HCT116 (cell line): ENCODE measurements at regions not wholly inside any gene's neighbourhood (a gene's known extent, or its start where the extent isn't known, plus 50 kb on each side); places are given as distances from the start of the nearest gene placed in this dataset.

Experiments used
- ATAC-seq: fragments of 200-7000 bp; cut with Tn5 transposase; 2 replicates; pipeline ENCODE4 v1.9.1; 2020; ENCODE audit warnings: mild to moderate bottlenecking, moderate library complexity
- BruUV-seq: library from RNA; stranded (reverse); fragments of 400-500 nt; replicated peaks from 2 replicates; lab custom pipeline; 2021; lab: Mats Ljungman, UMichigan
- CTCF ChIA-PET: fragments of 300-600 bp; sonication (Branson Sonifier 250); formaldehyde crosslinking; loops from one replicate; lab custom pipeline; 2021; ENCODE audit warnings: antibody characterized with exemption; lab: Charles Lee
- POLR2A ChIA-PET: fragments of 300-600, 350-600 bp; sonication (Branson Sonifier 250); formaldehyde crosslinking; loops from one replicate; lab custom pipeline; 2021; ENCODE audit warnings: antibody characterized with exemption; lab: Charles Lee
- RAD21 ChIA-PET, 2 experiments: fragments of 300-600 bp; sonication (Branson Sonifier 250); formaldehyde crosslinking; loops; one replicate each; lab custom pipeline; 2023; ENCODE audit warnings: low total read pairs in 2 of 2; ENCODE audit not compliant: uncharacterized antibody in 2 of 2, unreplicated experiment in 2 of 2, low non-redundant PET in 1 of 2; lab: Charles Lee
- DNase-seq: peaks from one replicate; pipeline ENCODE4 v3.0.0-alpha.2; 2010; ENCODE audit warnings: low read depth, low spot score
- H2AFZ ChIP-seq: fragments of 200-600 bp; shearing (Covaris generic), sonication (generic); 2 replicates; pipeline ENCODE4 v1.6.1; 2017; ENCODE audit warnings: low read depth, mixed run types, mixed read lengths, antibody characterized with exemption, low read length; ENCODE audit not compliant: poor library complexity, severe bottlenecking
- H3K27ac ChIP-seq: 2 replicates; pipeline ENCODE4 v1.5.1; 2012; ENCODE audit warnings: low read depth, low read length
- H3K27me3 ChIP-seq: fragments of 200-600 bp; sonication (generic); 2 replicates; pipeline ENCODE4 v1.6.1; 2016; ENCODE audit warnings: mixed run types, low read length, mixed read lengths; ENCODE audit not compliant: insufficient read depth
- H3K36me3 ChIP-seq, 2 experiments: fragments of 200-500 bp in 1 of 2; fragments of 200-600 bp in 1 of 2; sonication (Bioruptor generic) in 1 of 2; sonication (generic) in 1 of 2; 2 replicates each; pipeline versions ENCODE4 v1.5.1 to v1.6.1; 2014 to 2016; ENCODE audit warnings: low read length in 2 of 2, inconsistent platforms in 1 of 2, mixed read lengths in 1 of 2, mixed run types in 1 of 2; ENCODE audit not compliant: insufficient read depth in 2 of 2, control insufficient read depth in 1 of 2
- H3K4me1 ChIP-seq, 2 experiments: fragments of 200-600 bp in 1 of 2; sonication (generic) in 1 of 2; 2 replicates each; pipeline versions ENCODE4 v1.5.1 to v1.6.1; 2012 to 2017; ENCODE audit warnings: low read length in 2 of 2, inconsistent platforms in 1 of 2, mild to moderate bottlenecking in 1 of 2, mixed read lengths in 1 of 2, mixed run types in 1 of 2, moderate library complexity in 1 of 2; ENCODE audit not compliant: insufficient read depth in 2 of 2, control insufficient read depth in 1 of 2
- H3K4me2 ChIP-seq: fragments of 200-600 bp; sonication (generic); 2 replicates; pipeline ENCODE4 v1.6.1; 2017; ENCODE audit warnings: mixed run types, low read length, mixed read lengths
- H3K4me3 ChIP-seq, 2 experiments: fragments of 200-600 bp in 1 of 2; sonication (generic) in 1 of 2; replicated peaks in 1 of 2; 2 replicates each; pipeline ENCODE4 v1.5.1; 2011 to 2016; ENCODE audit warnings: low read length in 2 of 2, control low read depth in 1 of 2, low read depth in 1 of 2, mild to moderate bottlenecking in 1 of 2, mixed read lengths in 1 of 2, mixed run types in 1 of 2
- H3K79me2 ChIP-seq: fragments of 200-600 bp; sonication (generic); 2 replicates; pipeline ENCODE4 v1.6.1; 2017; ENCODE audit warnings: mild to moderate bottlenecking, mixed run types, low read length, moderate library complexity, mixed read lengths; ENCODE audit not compliant: insufficient read depth
- H3K9ac ChIP-seq: fragments of 200-600 bp; sonication (generic); 2 replicates; pipeline ENCODE4 v1.6.1; 2016; ENCODE audit warnings: low read length, mixed read lengths
- H3K9me2 ChIP-seq: fragments of 200-600 bp; sonication (generic), shearing (Covaris generic); 2 replicates; pipeline ENCODE4 v1.6.1; 2017; ENCODE audit warnings: mixed run types, mild to moderate bottlenecking, moderate library complexity; ENCODE audit not compliant: insufficient read depth
- H3K9me3 ChIP-seq, 2 experiments: fragments of 200-500 bp in 1 of 2; fragments of 200-600 bp in 1 of 2; sonication (Bioruptor generic) in 1 of 2; sonication (generic) in 1 of 2; 2 replicates each; pipeline ENCODE4 v1.6.1; 2014 to 2017; ENCODE audit warnings: low read length in 2 of 2, mixed read lengths in 2 of 2, inconsistent platforms in 1 of 2, low read depth in 1 of 2, mild to moderate bottlenecking in 1 of 2, mixed run types in 1 of 2, moderate library complexity in 1 of 2; ENCODE audit not compliant: control insufficient read depth in 1 of 2, insufficient read depth in 1 of 2
- H4K20me1 ChIP-seq: fragments of 200-600 bp; sonication (generic), shearing (Covaris generic); 2 replicates; pipeline ENCODE4 v1.6.1; 2017; ENCODE audit warnings: mixed run types, mild to moderate bottlenecking, moderate library complexity; ENCODE audit not compliant: insufficient read depth
- CEBPB ChIP-seq: IDR thresholded peaks from 2 replicates; pipeline ENCODE4 v1.6.1; 2012; ENCODE audit warnings: low read depth
- ELF1 ChIP-seq: IDR thresholded peaks from 2 replicates; pipeline ENCODE4 v1.6.1; 2012; ENCODE audit warnings: low read depth, borderline replicate concordance
- JUND ChIP-seq: IDR thresholded peaks from 2 replicates; pipeline ENCODE4 v1.6.1; 2012
- SP1 ChIP-seq: IDR thresholded peaks from 2 replicates; pipeline ENCODE4 v1.6.1; 2012; ENCODE audit warnings: low read depth
- YY1 ChIP-seq: IDR thresholded peaks from 2 replicates; pipeline ENCODE4 v1.6.1; 2011; ENCODE audit warnings: low read length, low read depth, moderate library complexity, mild to moderate bottlenecking; ENCODE audit not compliant: insufficient replicate concordance; ENCODE audit errors: extremely low read depth
- intact Hi-C: fragments of 100-400 bp; cut with micrococcal nuclease; formaldehyde crosslinking; loops from 2 replicates; pipeline ENCODE4 v1.10.0; 2022

DNA sequence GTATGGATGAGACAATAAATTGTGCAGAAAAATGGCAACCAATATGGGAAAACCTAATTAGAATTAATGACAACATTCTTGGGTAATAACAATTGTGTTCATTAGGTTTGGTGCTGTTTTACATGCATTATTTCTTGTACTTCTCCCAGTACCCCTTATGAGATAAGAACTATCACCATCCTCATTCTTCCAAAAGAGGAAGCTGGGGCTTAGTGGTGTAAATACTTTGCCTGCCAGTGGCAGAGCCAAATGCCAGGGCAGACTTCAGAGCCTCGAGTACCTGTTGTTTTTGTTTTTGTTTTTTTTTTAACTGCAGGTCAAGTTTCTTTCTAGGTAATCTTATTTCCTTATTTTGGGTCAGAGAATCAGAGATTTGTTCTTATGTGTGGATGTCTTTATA, 206.4 kb downstream of the RHOU start:
- peaks cover 0 to 7% of the 10 kb centered on the region in 2 experiments; a peak in 2 of 4 replicates for H3K4me1 ChIP-seq
- ChIA-PET RAD21 (no interaction called here), POLR2A (no interaction called here), CTCF (no interaction called here)
- ATAC-seq (no peak), DNase-seq (no peak)
- H3K27me3 ChIP-seq = no peaks in the 10 kb centered on the region
- H3K36me3 ChIP-seq = no peaks in the 10 kb centered on the region
- H3K79me2 ChIP-seq = no peaks in the 10 kb centered on the region
- H3K9ac ChIP-seq = no peak overlapping the region
- intact Hi-C loops = no loop called here
- no TSS peak for BruUV-seq
- no peaks in the 10 kb centered on the region for H3K9me3 ChIP-seq
- no peak overlapping the region for H2AFZ ChIP-seq
- no peaks in the 10 kb centered on the region for H4K20me1 ChIP-seq
- H3K9me2 ChIP-seq = no peaks in the 10 kb centered on the region
- H3K4me3 ChIP-seq = no peak overlapping the region
- no peak overlapping the region for H3K27ac ChIP-seq
- no peak overlapping the region for H3K4me2 ChIP-seq
- TF ChIP-seq SP1 = no peak
- no peak for TF ChIP-seq JUND
- TF ChIP-seq YY1 = no peak

DNA sequence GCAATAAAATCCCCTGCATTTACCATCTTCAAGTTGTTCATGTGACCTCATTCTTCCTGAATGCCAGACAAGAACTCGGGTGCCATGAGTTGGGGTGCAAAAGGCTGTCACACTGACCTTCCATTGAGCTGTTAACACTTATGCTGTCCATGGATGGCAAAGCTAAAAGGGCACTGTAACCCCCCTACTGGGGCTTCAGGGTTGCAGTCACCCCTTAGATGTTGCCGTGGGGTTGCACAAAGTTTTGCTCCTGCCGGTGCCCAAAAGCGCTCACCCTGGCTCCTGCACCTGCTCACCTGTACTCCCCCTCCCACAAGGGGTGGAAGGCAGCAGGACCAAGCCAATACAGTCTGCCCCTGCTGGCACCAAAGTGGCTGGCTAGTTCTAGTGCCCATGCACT, 208.2 kb downstream of the RHOU start:
- Histone ChIP-seq H3K27me3 (no peaks in the 10 kb centered on the region), H3K27ac (no peak overlapping the region), H4K20me1 (no peaks in the 10 kb centered on the region), H3K9me3 (no peaks in the 10 kb centered on the region), H3K79me2 (no peaks in the 10 kb centered on the region), H2AFZ (no peak overlapping the region), H3K9me2 (no peaks in the 10 kb centered on the region), H3K4me1 (peaks cover 0 to 7% of the 10 kb centered on the region in 2 experiments; a peak in 2 of 4 replicates), H3K9ac (no peak overlapping the region), H3K4me2 (no peak overlapping the region), H3K4me3 (no peak overlapping the region), H3K36me3 (no peaks in the 10 kb centered on the region)
- no peak for TF ChIP-seq ELF1
- no peak for TF ChIP-seq CEBPB
- no peak for DNase-seq
- ChIA-PET RAD21 (no interaction called here), POLR2A (no interaction called here), CTCF (no interaction called here)
- no peak for ATAC-seq
- intact Hi-C loops = no loop called here
- BruUV-seq = no TSS peak
